ENCODE measurements at regions not wholly inside any gene's neighbourhood (a gene's known extent, or its start where the extent isn't known, plus 50 kb on each side); places are given as distances from the start of the nearest gene placed in this dataset.

- H3K27me3 ChIP-seq (ENCODE audit: control insufficient read depth, insufficient read depth, low read length): no peaks in the 10 kb centered on the region
- no peak overlapping the region for H3K27ac ChIP-seq
- H3K79me2 ChIP-seq: no peaks in the 10 kb centered on the region
- H3K4me1 ChIP-seq: no peaks in the 10 kb centered on the region
- H3K9ac ChIP-seq: no peak overlapping the region
- H3K36me3 ChIP-seq (ENCODE audit: control insufficient read depth, insufficient read depth, low read length): no peaks in the 10 kb centered on the region
- H3K9me3 ChIP-seq (ENCODE audit: control insufficient read depth, low read length): no peaks in the 10 kb centered on the region
- no peak overlapping the region for H3K4me3 ChIP-seq (ENCODE audit: low read depth, low read length)
- H3K4me2 ChIP-seq (ENCODE audit: low read length): no peak overlapping the region
- TF ChIP-seq CTCF (IDR thresholded peaks at IDR 0.05): no peak
- no peak overlapping the region for H2AFZ ChIP-seq
These were observed 172.8 kb downstream of the KCNA4 start for GRCh38 chr11:29844031-29844430.

- H3K4me2 ChIP-seq (ENCODE audit: low read length): no peak overlapping the region
- H3K36me3 ChIP-seq (ENCODE audit: control insufficient read depth, insufficient read depth, low read length): no peaks in the 10 kb centered on the region
- no peaks in the 10 kb centered on the region for H3K79me2 ChIP-seq
- TF ChIP-seq CTCF (IDR thresholded peaks at IDR 0.05): no peak
- H3K4me3 ChIP-seq (ENCODE audit: low read depth, low read length): no peak overlapping the region
- H3K9me3 ChIP-seq (ENCODE audit: control insufficient read depth, low read length): no peaks in the 10 kb centered on the region
- H3K4me1 ChIP-seq: no peaks in the 10 kb centered on the region
- no peaks in the 10 kb centered on the region for H3K27me3 ChIP-seq (ENCODE audit: control insufficient read depth, insufficient read depth, low read length)
- no peak overlapping the region for H3K27ac ChIP-seq
- H2AFZ ChIP-seq: no peak overlapping the region
- H3K9ac ChIP-seq: no peak overlapping the region
These were observed 174.8 kb downstream of the KCNA4 start for GRCh38 chr11:29842061-29842460.

GRCh38 chr11:29826878-29827277 is 190.0 kb downstream of the KCNA4 start:
- no peaks in the 10 kb centered on the region for H3K27me3 ChIP-seq (ENCODE audit: control insufficient read depth, insufficient read depth, low read length)
- no peaks in the 10 kb centered on the region for H3K4me1 ChIP-seq
- no peak overlapping the region for H3K4me2 ChIP-seq (ENCODE audit: low read length)
- TF ChIP-seq CTCF (IDR thresholded peaks at IDR 0.05): no peak
- H3K9me3 ChIP-seq (ENCODE audit: control insufficient read depth, low read length): no peaks in the 10 kb centered on the region
- no peak overlapping the region for H2AFZ ChIP-seq
- no peak overlapping the region for H3K9ac ChIP-seq
- H3K79me2 ChIP-seq: no peaks in the 10 kb centered on the region
- no peaks in the 10 kb centered on the region for H3K36me3 ChIP-seq (ENCODE audit: control insufficient read depth, insufficient read depth, low read length)
- H3K27ac ChIP-seq: no peak overlapping the region
- H3K4me3 ChIP-seq (ENCODE audit: low read depth, low read length): no peak overlapping the region

GRCh38 chr11:29816359-29816758 is 200.5 kb downstream of the KCNA4 start:
- Histone ChIP-seq H3K27ac (no peak overlapping the region), H3K4me2 (ENCODE audit: low read length) (no peak overlapping the region), H3K79me2 (no peaks in the 10 kb centered on the region), H3K36me3 (ENCODE audit: control insufficient read depth, insufficient read depth, low read length) (no peaks in the 10 kb centered on the region), H3K9ac (no peak overlapping the region), H3K4me3 (ENCODE audit: low read depth, low read length) (no peak overlapping the region), H3K27me3 (ENCODE audit: control insufficient read depth, insufficient read depth, low read length) (no peaks in the 10 kb centered on the region), H3K9me3 (ENCODE audit: control insufficient read depth, low read length) (no peaks in the 10 kb centered on the region), H2AFZ (no peak overlapping the region), H3K4me1 (no peaks in the 10 kb centered on the region)
- TF ChIP-seq CTCF (IDR thresholded peaks at IDR 0.05): no peak

- no peaks in the 10 kb centered on the region for H3K79me2 ChIP-seq
- H3K9me3 ChIP-seq (ENCODE audit: control insufficient read depth, low read length): no peaks in the 10 kb centered on the region
These were observed 207.7 kb downstream of the KCNA4 start for GRCh38 chr11:29809121-29809520.

More at GRCh38 chr11:29809121-29809520, 207.7 kb downstream of the KCNA4 start:
- no peak for TF ChIP-seq CTCF (IDR thresholded peaks at IDR 0.05)
- no peak overlapping the region for H3K4me2 ChIP-seq (ENCODE audit: low read length)
- H3K4me3 ChIP-seq (ENCODE audit: low read depth, low read length): no peak overlapping the region
- no peaks in the 10 kb centered on the region for H3K4me1 ChIP-seq
- no peaks in the 10 kb centered on the region for H3K27me3 ChIP-seq (ENCODE audit: control insufficient read depth, insufficient read depth, low read length)
- no peak overlapping the region for H3K27ac ChIP-seq
- H2AFZ ChIP-seq: no peak overlapping the region
- no peaks in the 10 kb centered on the region for H3K36me3 ChIP-seq (ENCODE audit: control insufficient read depth, insufficient read depth, low read length)
- H3K9ac ChIP-seq: no peak overlapping the region

Data from parathyroid adenoma (tissue), 2 donors.